CD4-positive, alpha-beta T cell (primary cell): ENCODE measurements at regions not wholly inside any gene's neighbourhood (a gene's known extent, or its start where the extent isn't known, plus 50 kb on each side); places are given as distances from the start of the nearest gene placed in this dataset.

Experiments
- ATAC-seq: fragments of 200-7000 bp; cut with Tn5 transposase; one replicate; pipeline ENCODE4 v1.10.0; 2022; ENCODE audit warnings: mild to moderate bottlenecking; ENCODE audit not compliant: poor library complexity
- CTCF ChIA-PET: fragments of 350-600 bp; sonication (Branson Sonifier 250); formaldehyde crosslinking; loops from one replicate; lab custom pipeline; 2021; ENCODE audit warnings: antibody characterized with exemption, inconsistent platforms; lab: Charles Lee
- POLR2A ChIA-PET: fragments of 350-600 bp; sonication (Branson Sonifier 250); formaldehyde crosslinking; loops from one replicate; lab custom pipeline; 2021; ENCODE audit warnings: antibody characterized with exemption, inconsistent platforms; lab: Charles Lee
- DNase-seq, 14 experiments: peaks; one replicate each; pipeline ENCODE4 v3.0.0-alpha.2; 2013 to 2020; ENCODE audit warnings: mixed read lengths in 2 of 14
- H3K27ac ChIP-seq, 2 donors: one replicate each; pipeline versions ENCODE4 v1.5.1 to v1.7.0; 2013; ENCODE audit warnings: low read length in 2 of 2, low read depth in 1 of 2, mild to moderate bottlenecking in 1 of 2
- H3K27me3 ChIP-seq, 2 experiments: 1 replicate in 1 of 2; 2 replicates in 1 of 2; pipeline versions ENCODE4 v1.6.1 to v1.7.0; 2013; ENCODE audit warnings: low read length in 2 of 2, control low read depth in 1 of 2, mild to moderate bottlenecking in 1 of 2, moderate library complexity in 1 of 2; ENCODE audit not compliant: insufficient read depth in 2 of 2, control insufficient read depth in 1 of 2
- H3K36me3 ChIP-seq: one replicate; pipeline ENCODE4 v1.6.1; 2013; ENCODE audit warnings: low read length, control low read depth; ENCODE audit not compliant: insufficient read depth
- H3K4me1 ChIP-seq: one replicate; pipeline ENCODE4 v1.6.1; 2013; ENCODE audit warnings: low read length, control low read depth; ENCODE audit not compliant: insufficient read depth
- H3K4me3 ChIP-seq: one replicate; pipeline ENCODE4 v1.5.1; 2013; ENCODE audit warnings: mild to moderate bottlenecking, low read length, moderate library complexity
- H3K9me3 ChIP-seq, 2 experiments: 1 replicate in 1 of 2; 2 replicates in 1 of 2; pipeline versions ENCODE4 v1.6.1 to v1.7.0; 2013; ENCODE audit warnings: low read length in 2 of 2, mild to moderate bottlenecking in 2 of 2, control low read depth in 1 of 2, moderate library complexity in 1 of 2; ENCODE audit not compliant: control insufficient read depth in 1 of 2, insufficient read depth in 1 of 2
- H3K27ac Mint-ChIP-seq: one replicate; pipeline ENCODE4 v1.8.0; 2020; ENCODE audit warnings: mixed read lengths
- H3K27me3 Mint-ChIP-seq: one replicate; pipeline ENCODE4 v1.8.0; 2021; ENCODE audit warnings: mixed read lengths
- H3K36me3 Mint-ChIP-seq: one replicate; pipeline ENCODE4 v1.8.0; 2021; ENCODE audit warnings: low read depth, mixed read lengths
- H3K4me1 Mint-ChIP-seq: one replicate; pipeline ENCODE4 v1.8.0; 2021; ENCODE audit warnings: low read depth, mixed read lengths
- H3K4me3 Mint-ChIP-seq: one replicate; pipeline ENCODE4 v1.8.0; 2020; ENCODE audit warnings: mild to moderate bottlenecking, mixed read lengths
- H3K9me3 Mint-ChIP-seq: one replicate; pipeline ENCODE4 v1.8.0; 2020; ENCODE audit warnings: mixed read lengths
- intact Hi-C, 2 experiments: fragments of 100-400 bp; cut with DNase I in 1 of 2; cut with micrococcal nuclease in 1 of 2; formaldehyde crosslinking; loops; one replicate each; pipeline versions ENCODE4 v1.15.1 to v1.9.0; 2023 to 2025; cut with DNase I, micrococcal nuclease
- TF ChIP-seq, protein P1 (sequence below): fragments of 200-600 bp; IDR thresholded peaks from one replicate; pipeline ENCODE4 v1.8.0; 2022; ENCODE audit warnings: antibody characterized with exemption, mild to moderate bottlenecking

DNA sequence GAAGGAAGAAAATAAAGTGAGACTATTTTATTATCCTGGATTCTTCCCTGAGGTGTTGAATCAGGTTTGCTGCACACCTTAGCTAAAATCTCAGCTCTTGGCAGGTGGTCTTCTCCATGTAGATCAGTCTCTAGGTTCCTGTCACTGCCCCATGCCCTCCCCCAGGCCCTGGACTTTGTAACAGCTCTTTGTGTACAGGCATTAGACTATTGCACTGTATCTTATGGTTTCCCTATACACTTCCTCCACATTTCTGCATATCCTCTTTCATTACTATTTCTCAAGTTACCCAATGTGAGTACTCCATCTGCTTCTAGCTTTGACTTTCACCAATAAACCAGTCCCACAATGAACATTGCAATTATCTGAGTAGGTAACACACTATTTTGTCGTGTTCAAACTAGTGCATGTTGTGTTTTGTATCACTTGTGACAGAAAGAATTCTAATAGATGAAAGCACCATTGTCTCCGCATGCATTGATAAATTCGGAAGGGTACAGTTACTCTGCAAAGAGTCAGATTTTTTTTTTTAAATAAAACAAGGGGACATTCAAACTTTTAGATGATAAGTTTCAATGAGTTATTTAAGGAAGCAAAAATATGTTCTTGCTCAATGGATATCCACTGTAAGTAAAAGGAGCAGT lies 1348.7 kb upstream of the C9orf72 start:
- H3K9me3 ChIP-seq = no peaks in the 10 kb centered on the region
- DNase-seq = no peak
- no peaks in the 10 kb centered on the region for H3K27me3 ChIP-seq
- ChIA-PET POLR2A (no interaction called here), CTCF (no interaction called here)
- no peaks in the 10 kb centered on the region for H3K4me1 ChIP-seq
- no peak for ATAC-seq
- H3K4me3 Mint-ChIP-seq = no peak overlapping the region
- intact Hi-C loops = no loop called here
- no peaks in the 10 kb centered on the region for H3K9me3 Mint-ChIP-seq
- H3K4me3 ChIP-seq = no peak overlapping the region
- H3K27ac ChIP-seq = no peak overlapping the region
- H3K27me3 Mint-ChIP-seq = no peaks in the 10 kb centered on the region
- no peaks in the 10 kb centered on the region for H3K4me1 Mint-ChIP-seq
- TF ChIP-seq, protein P1, sequence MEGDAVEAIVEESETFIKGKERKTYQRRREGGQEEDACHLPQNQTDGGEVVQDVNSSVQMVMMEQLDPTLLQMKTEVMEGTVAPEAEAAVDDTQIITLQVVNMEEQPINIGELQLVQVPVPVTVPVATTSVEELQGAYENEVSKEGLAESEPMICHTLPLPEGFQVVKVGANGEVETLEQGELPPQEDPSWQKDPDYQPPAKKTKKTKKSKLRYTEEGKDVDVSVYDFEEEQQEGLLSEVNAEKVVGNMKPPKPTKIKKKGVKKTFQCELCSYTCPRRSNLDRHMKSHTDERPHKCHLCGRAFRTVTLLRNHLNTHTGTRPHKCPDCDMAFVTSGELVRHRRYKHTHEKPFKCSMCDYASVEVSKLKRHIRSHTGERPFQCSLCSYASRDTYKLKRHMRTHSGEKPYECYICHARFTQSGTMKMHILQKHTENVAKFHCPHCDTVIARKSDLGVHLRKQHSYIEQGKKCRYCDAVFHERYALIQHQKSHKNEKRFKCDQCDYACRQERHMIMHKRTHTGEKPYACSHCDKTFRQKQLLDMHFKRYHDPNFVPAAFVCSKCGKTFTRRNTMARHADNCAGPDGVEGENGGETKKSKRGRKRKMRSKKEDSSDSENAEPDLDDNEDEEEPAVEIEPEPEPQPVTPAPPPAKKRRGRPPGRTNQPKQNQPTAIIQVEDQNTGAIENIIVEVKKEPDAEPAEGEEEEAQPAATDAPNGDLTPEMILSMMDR = no peak
- no peaks in the 10 kb centered on the region for H3K36me3 Mint-ChIP-seq
- no peak overlapping the region for H3K27ac Mint-ChIP-seq
- H3K36me3 ChIP-seq = no peaks in the 10 kb centered on the region

DNA sequence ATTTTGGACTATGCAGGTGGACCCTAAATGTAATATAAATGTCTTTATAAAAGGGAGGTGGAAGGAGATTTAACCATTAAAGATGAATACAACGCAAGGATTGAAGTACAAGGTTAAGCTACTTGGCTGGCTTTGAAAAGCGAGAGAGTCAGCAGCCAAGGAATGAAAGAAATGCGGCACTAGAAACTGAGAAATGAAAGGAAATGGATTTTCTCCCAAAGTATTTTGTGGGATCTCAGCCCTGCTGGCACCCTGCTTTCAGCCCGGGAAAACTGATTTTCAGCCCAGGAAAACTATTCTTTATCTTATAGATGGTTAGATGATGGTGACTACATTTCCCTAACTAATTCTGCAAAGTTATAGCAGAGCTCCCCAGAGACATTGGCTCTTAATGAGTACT lies 1349.6 kb upstream of the C9orf72 start:
- no peaks in the 10 kb centered on the region for H3K36me3 Mint-ChIP-seq
- Histone ChIP-seq H3K27ac (no peak overlapping the region), H3K4me3 (no peak overlapping the region), H3K27me3 (no peaks in the 10 kb centered on the region), H3K36me3 (no peaks in the 10 kb centered on the region), H3K4me1 (no peaks in the 10 kb centered on the region), H3K9me3 (no peaks in the 10 kb centered on the region)
- H3K27ac Mint-ChIP-seq = no peak overlapping the region
- TF ChIP-seq, protein P1 = no peak
- no peaks in the 10 kb centered on the region for H3K9me3 Mint-ChIP-seq
- no peaks in the 10 kb centered on the region for H3K4me1 Mint-ChIP-seq
- DNase-seq (no peak), ATAC-seq (no peak)
- no peaks in the 10 kb centered on the region for H3K27me3 Mint-ChIP-seq
- no peak overlapping the region for H3K4me3 Mint-ChIP-seq
- ChIA-PET CTCF (no interaction called here), POLR2A (no interaction called here)
- intact Hi-C loops = no loop called here

DNA sequence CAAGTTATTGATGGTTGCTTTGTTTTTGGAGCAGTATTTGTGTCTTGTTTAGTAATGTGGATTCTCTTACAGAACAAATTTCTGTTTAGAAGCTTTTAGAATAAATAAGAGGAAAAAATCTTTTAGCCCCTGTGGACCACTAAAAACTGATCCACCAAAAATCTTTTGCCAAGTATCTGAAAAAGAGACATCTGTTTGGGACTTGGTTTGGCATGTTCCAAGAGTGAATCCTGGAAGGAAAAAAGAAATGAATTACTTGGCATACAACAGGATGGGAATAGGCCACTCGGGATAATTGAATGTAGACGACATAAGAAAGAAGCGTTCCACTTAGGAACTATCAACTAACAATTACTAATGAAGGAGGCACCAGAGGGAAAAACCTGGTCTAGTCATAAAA lies 1350.1 kb upstream of the C9orf72 start:
- H3K36me3 Mint-ChIP-seq = no peaks in the 10 kb centered on the region
- CTCF ChIA-PET = no interaction called here
- POLR2A ChIA-PET = no interaction called here

More for the DNA sequence above, 1350.1 kb upstream of the C9orf72 start:
- Mint-ChIP-seq H3K27me3 (no peaks in the 10 kb centered on the region), H3K4me1 (no peaks in the 10 kb centered on the region), H3K4me3 (no peak overlapping the region), H3K27ac (no peak overlapping the region), H3K9me3 (no peaks in the 10 kb centered on the region)
- H3K27ac ChIP-seq = no peak overlapping the region
- no peak overlapping the region for H3K4me3 ChIP-seq
- no peak for DNase-seq
- no peaks in the 10 kb centered on the region for H3K9me3 ChIP-seq
- ATAC-seq = no peak
- TF ChIP-seq, protein P1 = no peak
- no peaks in the 10 kb centered on the region for H3K36me3 ChIP-seq
- no peaks in the 10 kb centered on the region for H3K27me3 ChIP-seq
- H3K4me1 ChIP-seq = no peaks in the 10 kb centered on the region
- intact Hi-C loops = no loop called here
